ENCODE measurements at regions not wholly inside any gene's neighbourhood (a gene's known extent, or its start where the extent isn't known, plus 50 kb on each side); places are given as distances from the start of the nearest gene placed in this dataset.
"Not testable (repeated sequence)": the region's sequence is repeated elsewhere in the genome, so short reads cannot be mapped to it uniquely, and the experiment has no call there.

- no peak overlapping the region for H3K4me3 ChIP-seq (ENCODE audit: low read length)
- no peak for TF ChIP-seq CTCF (conservative IDR thresholded peaks at IDR 0.05; ENCODE audit: low read length)
Observed at GRCh38 chr21:22795644-22796043, 1797.4 kb downstream of the NCAM2 start.

GRCh38 chr21:22796147-22796546 is 1797.9 kb downstream of the NCAM2 start:
- TF ChIP-seq CTCF (conservative IDR thresholded peaks at IDR 0.05; ENCODE audit: low read length): no peak
- H3K4me3 ChIP-seq (ENCODE audit: low read length): no peak overlapping the region
- DNase-seq (ENCODE audit: low read depth): no peak

More at GRCh38 chr21:22795644-22796043, 1797.4 kb downstream of the NCAM2 start:
- no peak for DNase-seq (ENCODE audit: low read depth)

GRCh38 chr21:22804151-22804550 is 1805.9 kb downstream of the NCAM2 start:
- no peak for DNase-seq (ENCODE audit: low read depth)
- H3K4me3 ChIP-seq (ENCODE audit: low read length): no peak overlapping the region
- TF ChIP-seq CTCF (conservative IDR thresholded peaks at IDR 0.05; ENCODE audit: low read length): no peak

GRCh38 chr21:22806278-22806677 is 1808.1 kb downstream of the NCAM2 start:
- DNase-seq (ENCODE audit: low read depth): no peak
- no peak for TF ChIP-seq CTCF (conservative IDR thresholded peaks at IDR 0.05; ENCODE audit: low read length)

GRCh38 chr21:22813201-22813600 is 1815.0 kb downstream of the NCAM2 start:
- DNase-seq (ENCODE audit: low read depth): no peak
- TF ChIP-seq CTCF (conservative IDR thresholded peaks at IDR 0.05; ENCODE audit: low read length): no peak
- no peak overlapping the region for H3K4me3 ChIP-seq (ENCODE audit: low read length)

More at GRCh38 chr21:22806278-22806677, 1808.1 kb downstream of the NCAM2 start:
- H3K4me3 ChIP-seq (ENCODE audit: low read length): no peak overlapping the region

GRCh38 chr21:22818681-22819485 is 1820.7 kb downstream of the NCAM2 start:
- H3K4me3 ChIP-seq (ENCODE audit: low read length); DNase-seq (ENCODE audit: low read depth): not testable (repeated sequence)

- no peak overlapping the region for H3K4me3 ChIP-seq (ENCODE audit: low read length)
- DNase-seq (ENCODE audit: low read depth): no peak
- TF ChIP-seq CTCF (conservative IDR thresholded peaks at IDR 0.05; ENCODE audit: low read length): no peak
Observed at GRCh38 chr21:22827422-22827821, 1829.2 kb downstream of the NCAM2 start.

Data from AG10803 (cell line).